ENCODE measurements at regions not wholly inside any gene's neighbourhood (a gene's known extent, or its start where the extent isn't known, plus 50 kb on each side); places are given as distances from the start of the nearest gene placed in this dataset.
A peak's percentile ranks its signal among the peaks of the same experiment; 100 is the strongest.

- no peaks in the 10 kb centered on the region for H3K36me3 ChIP-seq
These were observed 50.0 kb upstream of the CLDN5 start for GRCh38 chr22:19574247-19574646.

DNA sequence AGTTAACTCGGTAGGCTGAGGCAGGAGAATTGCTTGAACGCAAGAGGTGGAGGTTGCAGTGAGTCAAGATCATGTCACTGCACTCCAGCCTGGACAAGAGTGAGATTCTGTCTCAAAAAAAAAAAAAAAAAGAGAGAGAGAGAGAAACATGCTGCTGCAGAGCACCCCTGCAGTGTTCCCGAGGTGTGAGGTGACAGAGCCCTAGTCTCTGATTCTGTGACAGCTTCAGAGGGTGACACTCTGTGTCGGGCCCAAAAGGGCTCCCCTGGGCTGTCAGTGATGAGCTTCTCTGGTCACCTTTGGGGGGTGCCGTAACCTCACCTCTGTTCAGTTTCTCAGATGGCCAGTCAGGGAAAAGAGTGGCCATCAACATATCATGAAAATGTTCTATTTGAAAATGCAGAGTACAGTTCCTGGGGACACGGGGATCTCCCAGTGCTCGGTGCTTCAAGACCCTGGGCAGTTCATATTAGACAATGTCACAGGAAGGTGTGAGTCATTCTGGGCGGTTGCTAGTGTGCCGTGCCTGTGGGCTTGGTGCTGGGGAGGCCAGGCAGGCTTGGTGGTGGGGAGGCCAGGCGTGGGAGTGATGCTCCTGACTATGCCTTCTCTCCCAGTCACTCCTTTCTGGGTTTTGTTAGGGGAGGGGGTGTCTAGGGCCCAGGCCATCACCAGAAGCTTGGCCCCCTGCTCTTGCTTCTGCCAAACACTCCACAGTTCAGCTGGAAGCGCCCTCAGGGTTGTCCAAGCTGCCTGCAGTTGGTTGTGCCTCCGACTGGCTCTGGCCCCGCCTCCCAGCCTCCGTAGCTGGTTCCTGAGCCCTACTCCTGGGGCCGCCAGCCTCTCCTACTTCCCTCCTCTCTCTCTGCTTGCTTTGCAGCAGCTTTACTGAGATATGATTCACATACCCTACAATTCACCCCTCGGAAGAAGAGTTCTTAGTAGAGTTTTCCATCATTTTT, 52.5 kb upstream of the CLDN5 start:
- H3K9ac ChIP-seq, result no peak overlapping the region
- no peaks in the 10 kb centered on the region for H4K20me1 ChIP-seq (ENCODE audit: low read depth)
- Mint-ChIP-seq H3K4me1 (peaks cover 13% of the 10 kb centered on the region), H3K27me3 (ENCODE audit: insufficient read depth, low read depth) (peaks cover 10% of the 10 kb centered on the region), H3K4me3 (no peak overlapping the region), H3K36me3 (no peaks in the 10 kb centered on the region), H3K27ac (no peak overlapping the region), H3K9me3 (no peaks in the 10 kb centered on the region)
- no peaks in the 10 kb centered on the region for H3K27me3 ChIP-seq
- TF ChIP-seq, protein P1, sequence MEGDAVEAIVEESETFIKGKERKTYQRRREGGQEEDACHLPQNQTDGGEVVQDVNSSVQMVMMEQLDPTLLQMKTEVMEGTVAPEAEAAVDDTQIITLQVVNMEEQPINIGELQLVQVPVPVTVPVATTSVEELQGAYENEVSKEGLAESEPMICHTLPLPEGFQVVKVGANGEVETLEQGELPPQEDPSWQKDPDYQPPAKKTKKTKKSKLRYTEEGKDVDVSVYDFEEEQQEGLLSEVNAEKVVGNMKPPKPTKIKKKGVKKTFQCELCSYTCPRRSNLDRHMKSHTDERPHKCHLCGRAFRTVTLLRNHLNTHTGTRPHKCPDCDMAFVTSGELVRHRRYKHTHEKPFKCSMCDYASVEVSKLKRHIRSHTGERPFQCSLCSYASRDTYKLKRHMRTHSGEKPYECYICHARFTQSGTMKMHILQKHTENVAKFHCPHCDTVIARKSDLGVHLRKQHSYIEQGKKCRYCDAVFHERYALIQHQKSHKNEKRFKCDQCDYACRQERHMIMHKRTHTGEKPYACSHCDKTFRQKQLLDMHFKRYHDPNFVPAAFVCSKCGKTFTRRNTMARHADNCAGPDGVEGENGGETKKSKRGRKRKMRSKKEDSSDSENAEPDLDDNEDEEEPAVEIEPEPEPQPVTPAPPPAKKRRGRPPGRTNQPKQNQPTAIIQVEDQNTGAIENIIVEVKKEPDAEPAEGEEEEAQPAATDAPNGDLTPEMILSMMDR (IDR thresholded peaks at IDR 0.05), result no peak
- no peak for TF ChIP-seq EZH2 (IDR thresholded peaks at IDR 0.05)
- no peak for TF ChIP-seq EZH2phosphoT487 (IDR thresholded peaks at IDR 0.05)
- H3K36me3 ChIP-seq, result no peaks in the 10 kb centered on the region
- no peaks in the 10 kb centered on the region for H3K9me3 ChIP-seq (ENCODE audit: low read depth)
- H3K4me2 ChIP-seq, result no peak overlapping the region
- no peaks in the 10 kb centered on the region for H3F3A ChIP-seq (ENCODE audit: low read depth)
- no peak overlapping the region for H3K4me3 ChIP-seq
- no peaks in the 10 kb centered on the region for H3K4me1 ChIP-seq
- H2AFZ ChIP-seq (replicated peaks), result peak overlapping the region; percentile 20
- H3K79me2 ChIP-seq (ENCODE audit: low read depth), result no peaks in the 10 kb centered on the region
- DNase-seq (ENCODE audit: low spot score), result peak; percentile 27
- H3K27ac ChIP-seq, result no peak overlapping the region

More at GRCh38 chr22:19574247-19574646, 50.0 kb upstream of the CLDN5 start:
- no peaks in the 10 kb centered on the region for H3K27me3 ChIP-seq
- H3K27ac ChIP-seq, result no peak overlapping the region
- no peak overlapping the region for H3K4me3 Mint-ChIP-seq
- H3K79me2 ChIP-seq (ENCODE audit: low read depth), result no peaks in the 10 kb centered on the region
- H4K20me1 ChIP-seq (ENCODE audit: low read depth), result no peaks in the 10 kb centered on the region
- no peak for DNase-seq (ENCODE audit: low spot score)
- H3K9me3 Mint-ChIP-seq, result no peaks in the 10 kb centered on the region
- no peak overlapping the region for H3K9ac ChIP-seq
- no peaks in the 10 kb centered on the region for H3K4me1 ChIP-seq
- H3K9me3 ChIP-seq (ENCODE audit: low read depth), result no peaks in the 10 kb centered on the region
- H3K27ac Mint-ChIP-seq, result no peak overlapping the region
- no peaks in the 10 kb centered on the region for H3K36me3 Mint-ChIP-seq
- H3K4me2 ChIP-seq, result no peak overlapping the region
- peaks cover 13% of the 10 kb centered on the region for H3K4me1 Mint-ChIP-seq
- H3K4me3 ChIP-seq, result no peak overlapping the region
- peaks cover 8% of the 10 kb centered on the region for H3K27me3 Mint-ChIP-seq (ENCODE audit: insufficient read depth, low read depth)
- no peak overlapping the region for H2AFZ ChIP-seq (replicated peaks)
- no peaks in the 10 kb centered on the region for H3F3A ChIP-seq (ENCODE audit: low read depth)
- no peak for TF ChIP-seq EZH2phosphoT487 (IDR thresholded peaks at IDR 0.05)
- no peak for TF ChIP-seq EZH2 (IDR thresholded peaks at IDR 0.05)
- TF ChIP-seq, protein P1 (IDR thresholded peaks at IDR 0.05), result no peak

GRCh38 chr22:19577422-19577966, 53.3 kb upstream of the CLDN5 start:
- H3K27me3 ChIP-seq, result no peaks in the 10 kb centered on the region
- H3K27ac ChIP-seq, result no peak overlapping the region
- no peak overlapping the region for H3K4me3 ChIP-seq
- no peaks in the 10 kb centered on the region for H3F3A ChIP-seq (ENCODE audit: low read depth)
- H3K9ac ChIP-seq, result no peak overlapping the region
- no peaks in the 10 kb centered on the region for H3K4me1 ChIP-seq
- H3K4me1 Mint-ChIP-seq, result peaks cover 13% of the 10 kb centered on the region
- no peaks in the 10 kb centered on the region for H3K36me3 ChIP-seq
- H3K79me2 ChIP-seq (ENCODE audit: low read depth), result no peaks in the 10 kb centered on the region
- peaks cover 10% of the 10 kb centered on the region for H3K27me3 Mint-ChIP-seq (ENCODE audit: insufficient read depth, low read depth)
- no peaks in the 10 kb centered on the region for H3K36me3 Mint-ChIP-seq
- no peaks in the 10 kb centered on the region for H4K20me1 ChIP-seq (ENCODE audit: low read depth)
- no peak overlapping the region for H3K4me2 ChIP-seq
- H3K4me3 Mint-ChIP-seq, result no peak overlapping the region
- no peaks in the 10 kb centered on the region for H3K9me3 Mint-ChIP-seq
- DNase-seq (ENCODE audit: low spot score), result no peak
- H3K27ac Mint-ChIP-seq, result no peak overlapping the region
- no peaks in the 10 kb centered on the region for H3K9me3 ChIP-seq (ENCODE audit: low read depth)
- TF ChIP-seq, protein P1 (IDR thresholded peaks at IDR 0.05), result no peak
- no peak for TF ChIP-seq EZH2phosphoT487 (IDR thresholded peaks at IDR 0.05)
- TF ChIP-seq EZH2 (IDR thresholded peaks at IDR 0.05), result no peak
- H2AFZ ChIP-seq (replicated peaks), result peak overlapping the region; percentile 20
